ENCODE measurements at regions not wholly inside any gene's neighbourhood (a gene's known extent, or its start where the extent isn't known, plus 50 kb on each side); places are given as distances from the start of the nearest gene placed in this dataset.

- intact Hi-C loops (cut with DNase I): no loop called here
- no peak for DNase-seq (ENCODE audit: low spot score)
Observed at GRCh38 chr2:133755480-133756300, 187.4 kb upstream of the NCKAP5 start.

- intact Hi-C loops (cut with DNase I): no loop called here
- no peak for DNase-seq (ENCODE audit: low spot score)
Observed at GRCh38 chr2:133756833-133757232, 188.6 kb upstream of the NCKAP5 start.

GRCh38 chr2:133760376-133760775 is 192.1 kb upstream of the NCKAP5 start:
- intact Hi-C loops (cut with DNase I): no loop called here
- no peak for DNase-seq (ENCODE audit: low spot score)

- intact Hi-C loops (cut with DNase I): no loop called here
- no peak for DNase-seq (ENCODE audit: low spot score)
Observed at GRCh38 chr2:133765658-133766057, 197.4 kb upstream of the NCKAP5 start.

GRCh38 chr2:133766164-133766832 is 198.0 kb upstream of the NCKAP5 start:
- intact Hi-C loops (cut with DNase I): no loop called here
- DNase-seq (ENCODE audit: low spot score): no peak

GRCh38 chr2:133768256-133768655 is 200.0 kb upstream of the NCKAP5 start:
- intact Hi-C loops (cut with DNase I): no loop called here
- no peak for DNase-seq (ENCODE audit: low spot score)

- intact Hi-C loops (cut with DNase I): no loop called here
- DNase-seq (ENCODE audit: low spot score): no peak
Observed at GRCh38 chr2:133768658-133769435, 200.6 kb upstream of the NCKAP5 start.

- DNase-seq (ENCODE audit: low spot score): no peak
- intact Hi-C loops (cut with DNase I): no loop called here
Observed at GRCh38 chr2:133773854-133774653, 205.8 kb upstream of the NCKAP5 start.

- no peak for DNase-seq (ENCODE audit: low spot score)
- intact Hi-C loops (cut with DNase I): no loop called here
Observed at GRCh38 chr2:133774654-133775015, 206.4 kb upstream of the NCKAP5 start.

- intact Hi-C loops (cut with DNase I): no loop called here
- DNase-seq (ENCODE audit: low spot score): no peak
Observed at GRCh38 chr2:133776936-133777573, 208.8 kb upstream of the NCKAP5 start.

GRCh38 chr2:133777574-133777960 is 209.3 kb upstream of the NCKAP5 start:
- DNase-seq (ENCODE audit: low spot score): no peak
- intact Hi-C loops (cut with DNase I): no loop called here

GRCh38 chr2:133780099-133780996 is 212.1 kb upstream of the NCKAP5 start:
- DNase-seq (ENCODE audit: low spot score): no peak
- intact Hi-C loops (cut with DNase I): no loop called here

GRCh38 chr2:133780997-133781513 is 212.8 kb upstream of the NCKAP5 start:
- intact Hi-C loops (cut with DNase I): no loop called here
- DNase-seq (ENCODE audit: low spot score): no peak

GRCh38 chr2:133787207-133787606 is 218.9 kb upstream of the NCKAP5 start:
- intact Hi-C loops (cut with DNase I): loop anchor here in 1 of 2 donors (5.0 kb wide), 1 partner anchor 960 kb away; no protein-coding TSS in a partner anchor
- no peak for DNase-seq (ENCODE audit: low spot score)

GRCh38 chr2:133787651-133788050 is 219.4 kb upstream of the NCKAP5 start:
- no peak for DNase-seq (ENCODE audit: low spot score)

GRCh38 chr2:133788386-133788785 is 220.1 kb upstream of the NCKAP5 start:
- intact Hi-C loops (cut with DNase I): loop anchor here in 1 of 2 donors (5.0 kb wide), 1 partner anchor 961 kb away; no protein-coding TSS in a partner anchor
- DNase-seq (ENCODE audit: low spot score): no peak

More at GRCh38 chr2:133787651-133788050, 219.4 kb upstream of the NCKAP5 start:
- intact Hi-C loops (cut with DNase I): loop anchor here in 1 of 2 donors (5.0 kb wide), 1 partner anchor 960 kb away; no protein-coding TSS in a partner anchor

GRCh38 chr2:133789743-133790142 is 221.5 kb upstream of the NCKAP5 start:
- intact Hi-C loops (cut with DNase I): loop anchor here in 1 of 2 donors (5.0 kb wide), 1 partner anchor 962 kb away; no protein-coding TSS in a partner anchor

More at GRCh38 chr2:133789743-133790142, 221.5 kb upstream of the NCKAP5 start:
- no peak for DNase-seq (ENCODE audit: low spot score)
